NB4 (cell line): ENCODE measurements at regions not wholly inside any gene's neighbourhood (a gene's known extent, or its start where the extent isn't known, plus 50 kb on each side); places are given as distances from the start of the nearest gene placed in this dataset.

ENCODE experiments used
- MYC ChIP-seq: IDR thresholded peaks from 2 replicates; pipeline ENCODE4 v1.6.1; 2011; ENCODE audit warnings: low read depth, low read length
- POLR2A ChIP-seq: IDR thresholded peaks from 2 replicates; pipeline ENCODE4 v1.6.1; 2011; ENCODE audit warnings: mild to moderate bottlenecking; ENCODE audit not compliant: insufficient read length; ENCODE audit errors: extremely low read depth
- TF ChIP-seq, protein P1 (sequence below): IDR thresholded peaks from one replicate; pipeline ENCODE4 v1.5.1; 2012; ENCODE audit warnings: low read depth, low read length
- TF ChIP-seq, protein P2 (sequence below): IDR thresholded peaks from 2 replicates; pipeline ENCODE4 v1.6.1; 2011; ENCODE audit warnings: low read depth, low read length

DNA sequence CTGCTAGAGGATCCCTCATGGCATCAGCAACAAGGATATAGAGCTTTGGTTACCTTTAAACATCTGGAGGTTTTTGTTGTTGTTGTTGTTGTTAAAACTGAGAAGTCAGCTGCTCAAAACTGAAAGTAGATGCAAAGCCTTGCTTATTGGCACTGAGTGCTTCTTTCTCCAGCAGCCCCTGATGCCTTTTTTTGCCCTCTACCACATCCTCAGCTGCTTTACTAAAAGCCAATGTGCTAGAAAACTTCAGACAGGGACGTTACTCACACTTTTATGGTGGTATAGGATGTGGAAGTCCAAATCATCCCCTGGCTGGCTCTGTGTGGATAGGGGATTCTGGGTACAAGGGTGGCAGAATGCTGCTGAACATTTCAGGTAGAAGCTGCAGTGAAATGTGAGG, 78.3 kb upstream of the CHST9 start:
- TF ChIP-seq, protein P1, sequence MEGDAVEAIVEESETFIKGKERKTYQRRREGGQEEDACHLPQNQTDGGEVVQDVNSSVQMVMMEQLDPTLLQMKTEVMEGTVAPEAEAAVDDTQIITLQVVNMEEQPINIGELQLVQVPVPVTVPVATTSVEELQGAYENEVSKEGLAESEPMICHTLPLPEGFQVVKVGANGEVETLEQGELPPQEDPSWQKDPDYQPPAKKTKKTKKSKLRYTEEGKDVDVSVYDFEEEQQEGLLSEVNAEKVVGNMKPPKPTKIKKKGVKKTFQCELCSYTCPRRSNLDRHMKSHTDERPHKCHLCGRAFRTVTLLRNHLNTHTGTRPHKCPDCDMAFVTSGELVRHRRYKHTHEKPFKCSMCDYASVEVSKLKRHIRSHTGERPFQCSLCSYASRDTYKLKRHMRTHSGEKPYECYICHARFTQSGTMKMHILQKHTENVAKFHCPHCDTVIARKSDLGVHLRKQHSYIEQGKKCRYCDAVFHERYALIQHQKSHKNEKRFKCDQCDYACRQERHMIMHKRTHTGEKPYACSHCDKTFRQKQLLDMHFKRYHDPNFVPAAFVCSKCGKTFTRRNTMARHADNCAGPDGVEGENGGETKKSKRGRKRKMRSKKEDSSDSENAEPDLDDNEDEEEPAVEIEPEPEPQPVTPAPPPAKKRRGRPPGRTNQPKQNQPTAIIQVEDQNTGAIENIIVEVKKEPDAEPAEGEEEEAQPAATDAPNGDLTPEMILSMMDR = no peak
- TF ChIP-seq POLR2A (no peak), MYC (no peak)
- TF ChIP-seq, protein P2, sequence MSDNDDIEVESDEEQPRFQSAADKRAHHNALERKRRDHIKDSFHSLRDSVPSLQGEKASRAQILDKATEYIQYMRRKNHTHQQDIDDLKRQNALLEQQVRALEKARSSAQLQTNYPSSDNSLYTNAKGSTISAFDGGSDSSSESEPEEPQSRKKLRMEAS = no peak
